ENCODE measurements at regions not wholly inside any gene's neighbourhood (a gene's known extent, or its start where the extent isn't known, plus 50 kb on each side); places are given as distances from the start of the nearest gene placed in this dataset.

- no peak for TF ChIP-seq EZH2phosphoT487 (conservative IDR thresholded peaks at IDR 0.05; ENCODE audit: low read length)
- TF ChIP-seq CTCF (IDR thresholded peaks at IDR 0.05; ENCODE audit: insufficient read depth, low read length, poor library complexity, severe bottlenecking): no peak
Observed at GRCh38 chr16:9308850-9309249, 217.4 kb downstream of the HAPSTR1 start.
